ENCODE measurements at regions not wholly inside any gene's neighbourhood (a gene's known extent, or its start where the extent isn't known, plus 50 kb on each side); places are given as distances from the start of the nearest gene placed in this dataset.

DNA sequence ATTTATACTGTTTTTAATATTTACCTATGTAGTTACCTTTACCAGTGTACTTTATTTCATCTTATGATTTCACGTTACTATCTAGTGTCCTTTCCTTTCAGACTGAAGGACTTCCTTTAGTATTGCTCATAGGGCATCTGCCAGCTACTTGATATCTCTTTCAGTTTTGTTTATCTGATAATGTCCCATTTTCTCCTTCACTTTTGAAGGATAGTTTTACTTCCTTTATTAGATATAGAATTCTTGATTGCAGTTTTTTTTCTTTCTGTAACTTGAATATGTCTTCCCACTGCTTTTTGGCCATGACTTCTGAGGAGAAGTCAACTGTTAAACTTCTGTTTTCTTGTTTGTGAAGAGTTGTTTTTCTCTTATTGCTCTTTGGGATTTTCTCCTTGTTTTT is 69.4 kb upstream of the MAGED1 start:
- Histone ChIP-seq H3K79me2 (ENCODE audit: control insufficient read depth, insufficient read depth, low read length) (no peaks in the 10 kb centered on the region), H3K27me3 (replicated peaks in 1 of 2; ENCODE audit: control insufficient read depth in 2 of 2, insufficient read depth in 2 of 2, low read length in 1 of 2) (no peaks in the 10 kb centered on the region), H3K4me2 (ENCODE audit: control insufficient read depth, insufficient read depth) (no peak overlapping the region), H3K27ac (ENCODE audit: control insufficient read depth, insufficient read depth) (no peak overlapping the region), H3K36me3 (ENCODE audit: control insufficient read depth in 2 of 2, insufficient read depth in 2 of 2, low read length in 1 of 2) (no peaks in the 10 kb centered on the region), H3K9me3 (replicated peaks; ENCODE audit: control insufficient read depth, insufficient read depth, low read length) (no peaks in the 10 kb centered on the region), H4K20me1 (ENCODE audit: control insufficient read depth, insufficient read depth) (no peaks in the 10 kb centered on the region), H3K4me3 (no peak overlapping the region), H2AFZ (ENCODE audit: control insufficient read depth, low read depth, low read length) (no peak overlapping the region), H3K4me1 (ENCODE audit: control insufficient read depth, insufficient read depth, low read length) (no peaks in the 10 kb centered on the region), H3K9ac (ENCODE audit: control insufficient read depth, insufficient read depth, low read length) (no peak overlapping the region)
- ChIA-PET RAD21 (ENCODE audit: unreplicated experiment) (no interaction called here), SMC1A (ENCODE audit: uncharacterized antibody, unreplicated experiment) (no interaction called here), CTCF (no interaction called here), POLR2A (no interaction called here)
- WGBS (ENCODE audit: insufficient coverage, insufficient replicate concordance, low lambda C conversion rate, missing lambda C conversion rate) = 9% methylated on average over 1 of the region's 1 CpG
- TF ChIP-seq SUZ12 (IDR thresholded peaks at IDR 0.05; ENCODE audit: unreplicated experiment) (no peak), MYC (IDR thresholded peaks at IDR 0.05; ENCODE audit: insufficient read depth, insufficient read length, insufficient replicate concordance, low read length, severe bottlenecking) (no peak), SUPT20H (IDR thresholded peaks at IDR 0.05; ENCODE audit: borderline replicate concordance, control insufficient read depth, low read depth, low read length) (no peak), MEF2B (IDR thresholded peaks at IDR 0.05; ENCODE audit: partially characterized antibody, poor library complexity, severe bottlenecking) (no peak), JUND (IDR thresholded peaks at IDR 0.05; ENCODE audit: low read depth, low read length) (no peak), SMAD5 (IDR thresholded peaks at IDR 0.05; ENCODE audit: low read depth) (no peak), TCF12 (IDR thresholded peaks at IDR 0.05; ENCODE audit: low read depth, low read length) (no peak), IKZF1 (conservative IDR thresholded peaks at IDR 0.05) (no peak), NBN (IDR thresholded peaks at IDR 0.05) (no peak)
- TF ChIP-seq, protein P1, sequence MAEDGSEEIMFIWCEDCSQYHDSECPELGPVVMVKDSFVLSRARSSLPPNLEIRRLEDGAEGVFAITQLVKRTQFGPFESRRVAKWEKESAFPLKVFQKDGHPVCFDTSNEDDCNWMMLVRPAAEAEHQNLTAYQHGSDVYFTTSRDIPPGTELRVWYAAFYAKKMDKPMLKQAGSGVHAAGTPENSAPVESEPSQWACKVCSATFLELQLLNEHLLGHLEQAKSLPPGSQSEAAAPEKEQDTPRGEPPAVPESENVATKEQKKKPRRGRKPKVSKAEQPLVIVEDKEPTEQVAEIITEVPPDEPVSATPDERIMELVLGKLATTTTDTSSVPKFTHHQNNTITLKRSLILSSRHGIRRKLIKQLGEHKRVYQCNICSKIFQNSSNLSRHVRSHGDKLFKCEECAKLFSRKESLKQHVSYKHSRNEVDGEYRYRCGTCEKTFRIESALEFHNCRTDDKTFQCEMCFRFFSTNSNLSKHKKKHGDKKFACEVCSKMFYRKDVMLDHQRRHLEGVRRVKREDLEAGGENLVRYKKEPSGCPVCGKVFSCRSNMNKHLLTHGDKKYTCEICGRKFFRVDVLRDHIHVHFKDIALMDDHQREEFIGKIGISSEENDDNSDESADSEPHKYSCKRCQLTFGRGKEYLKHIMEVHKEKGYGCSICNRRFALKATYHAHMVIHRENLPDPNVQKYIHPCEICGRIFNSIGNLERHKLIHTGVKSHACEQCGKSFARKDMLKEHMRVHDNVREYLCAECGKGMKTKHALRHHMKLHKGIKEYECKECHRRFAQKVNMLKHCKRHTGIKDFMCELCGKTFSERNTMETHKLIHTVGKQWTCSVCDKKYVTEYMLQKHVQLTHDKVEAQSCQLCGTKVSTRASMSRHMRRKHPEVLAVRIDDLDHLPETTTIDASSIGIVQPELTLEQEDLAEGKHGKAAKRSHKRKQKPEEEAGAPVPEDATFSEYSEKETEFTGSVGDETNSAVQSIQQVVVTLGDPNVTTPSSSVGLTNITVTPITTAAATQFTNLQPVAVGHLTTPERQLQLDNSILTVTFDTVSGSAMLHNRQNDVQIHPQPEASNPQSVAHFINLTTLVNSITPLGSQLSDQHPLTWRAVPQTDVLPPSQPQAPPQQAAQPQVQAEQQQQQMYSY (CRISPR knock-in tag; IDR thresholded peaks at IDR 0.05) = no peak
- TF ChIP-seq, protein P2, sequence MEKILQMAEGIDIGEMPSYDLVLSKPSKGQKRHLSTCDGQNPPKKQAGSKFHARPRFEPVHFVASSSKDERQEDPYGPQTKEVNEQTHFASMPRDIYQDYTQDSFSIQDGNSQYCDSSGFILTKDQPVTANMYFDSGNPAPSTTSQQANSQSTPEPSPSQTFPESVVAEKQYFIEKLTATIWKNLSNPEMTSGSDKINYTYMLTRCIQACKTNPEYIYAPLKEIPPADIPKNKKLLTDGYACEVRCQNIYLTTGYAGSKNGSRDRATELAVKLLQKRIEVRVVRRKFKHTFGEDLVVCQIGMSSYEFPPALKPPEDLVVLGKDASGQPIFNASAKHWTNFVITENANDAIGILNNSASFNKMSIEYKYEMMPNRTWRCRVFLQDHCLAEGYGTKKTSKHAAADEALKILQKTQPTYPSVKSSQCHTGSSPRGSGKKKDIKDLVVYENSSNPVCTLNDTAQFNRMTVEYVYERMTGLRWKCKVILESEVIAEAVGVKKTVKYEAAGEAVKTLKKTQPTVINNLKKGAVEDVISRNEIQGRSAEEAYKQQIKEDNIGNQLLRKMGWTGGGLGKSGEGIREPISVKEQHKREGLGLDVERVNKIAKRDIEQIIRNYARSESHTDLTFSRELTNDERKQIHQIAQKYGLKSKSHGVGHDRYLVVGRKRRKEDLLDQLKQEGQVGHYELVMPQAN (conservative IDR thresholded peaks at IDR 0.05) = no peak
- TF ChIP-seq, protein P3, sequence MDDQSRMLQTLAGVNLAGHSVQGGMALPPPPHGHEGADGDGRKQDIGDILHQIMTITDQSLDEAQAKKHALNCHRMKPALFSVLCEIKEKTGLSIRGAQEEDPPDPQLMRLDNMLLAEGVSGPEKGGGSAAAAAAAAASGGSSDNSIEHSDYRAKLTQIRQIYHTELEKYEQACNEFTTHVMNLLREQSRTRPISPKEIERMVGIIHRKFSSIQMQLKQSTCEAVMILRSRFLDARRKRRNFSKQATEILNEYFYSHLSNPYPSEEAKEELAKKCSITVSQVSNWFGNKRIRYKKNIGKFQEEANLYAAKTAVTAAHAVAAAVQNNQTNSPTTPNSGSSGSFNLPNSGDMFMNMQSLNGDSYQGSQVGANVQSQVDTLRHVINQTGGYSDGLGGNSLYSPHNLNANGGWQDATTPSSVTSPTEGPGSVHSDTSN (IDR thresholded peaks at IDR 0.05; ENCODE audit: insufficient replicate concordance, low read depth, low read length) = no peak
- ATAC-seq = no peak
- no peak for DNase-seq (ENCODE audit: low read depth, low spot score)
- intact Hi-C loops (cut with micrococcal nuclease; ENCODE audit: unreplicated experiment) = no loop called here
- in situ Hi-C loops (cut with MboI) = no loop called here
- BruUV-seq (replicated peaks) = no TSS peak
- no peak for FAIRE-seq

All from GM12878 (cell line).